ENCODE measurements at regions not wholly inside any gene's neighbourhood (a gene's known extent, or its start where the extent isn't known, plus 50 kb on each side); places are given as distances from the start of the nearest gene placed in this dataset.

DNA sequence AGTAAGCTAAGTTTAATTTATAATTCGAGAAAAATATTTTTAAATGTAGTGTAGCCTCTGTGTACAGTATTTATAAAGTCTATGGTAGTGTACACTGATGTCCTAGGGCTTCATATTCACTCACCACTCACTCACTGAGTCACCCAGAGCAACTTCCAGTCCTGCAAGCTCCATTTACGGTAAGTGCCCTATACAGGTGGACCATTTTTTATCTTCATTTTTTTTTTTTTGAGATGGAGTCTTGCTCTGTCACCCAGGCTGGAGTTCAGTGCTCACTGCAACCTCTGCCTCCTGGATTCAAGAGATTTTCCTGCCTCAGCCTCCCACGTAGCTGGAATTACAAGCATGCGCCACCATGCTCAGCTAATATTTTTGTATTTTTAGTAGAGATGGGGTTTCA lies 104.2 kb downstream of the PDCL3 start:
- ChIA-PET SMC1A (ENCODE audit: uncharacterized antibody, unreplicated experiment) (no interaction called here), CTCF (no interaction called here), RAD21 (ENCODE audit: unreplicated experiment) (no interaction called here), POLR2A (no interaction called here)
- Histone ChIP-seq H3K9ac (ENCODE audit: control insufficient read depth, insufficient read depth, low read length) (no peak overlapping the region), H2AFZ (ENCODE audit: control insufficient read depth, low read depth, low read length) (no peak overlapping the region), H3K27ac (ENCODE audit: control insufficient read depth, insufficient read depth) (no peak overlapping the region), H4K20me1 (ENCODE audit: control insufficient read depth, insufficient read depth) (no peaks in the 10 kb centered on the region), H3K4me1 (ENCODE audit: control insufficient read depth, insufficient read depth, low read length) (no peaks in the 10 kb centered on the region), H3K79me2 (ENCODE audit: control insufficient read depth, insufficient read depth, low read length) (no peaks in the 10 kb centered on the region), H3K9me3 (replicated peaks; ENCODE audit: control insufficient read depth, insufficient read depth, low read length) (no peaks in the 10 kb centered on the region), H3K36me3 (ENCODE audit: control insufficient read depth in 2 of 2, insufficient read depth in 2 of 2, low read length in 1 of 2) (no peaks in the 10 kb centered on the region), H3K4me3 (no peak overlapping the region), H3K27me3 (replicated peaks in 1 of 2; ENCODE audit: control insufficient read depth in 2 of 2, insufficient read depth in 2 of 2, low read length in 1 of 2) (no peaks in the 10 kb centered on the region; a peak in 1 of 4 replicates), H3K4me2 (ENCODE audit: control insufficient read depth, insufficient read depth) (no peak overlapping the region)
- WGBS (ENCODE audit: insufficient coverage, insufficient replicate concordance, low lambda C conversion rate, missing lambda C conversion rate): 32% methylated on average over 4 of the region's 4 CpGs
- DNase-seq (ENCODE audit: low read depth, low spot score) (no peak), ATAC-seq (no peak), FAIRE-seq (no peak)
- in situ Hi-C loops (cut with MboI): no loop called here
- no TSS peak for BruUV-seq (replicated peaks)
- intact Hi-C loops (cut with micrococcal nuclease; ENCODE audit: unreplicated experiment): no loop called here
- TF ChIP-seq, protein P1, sequence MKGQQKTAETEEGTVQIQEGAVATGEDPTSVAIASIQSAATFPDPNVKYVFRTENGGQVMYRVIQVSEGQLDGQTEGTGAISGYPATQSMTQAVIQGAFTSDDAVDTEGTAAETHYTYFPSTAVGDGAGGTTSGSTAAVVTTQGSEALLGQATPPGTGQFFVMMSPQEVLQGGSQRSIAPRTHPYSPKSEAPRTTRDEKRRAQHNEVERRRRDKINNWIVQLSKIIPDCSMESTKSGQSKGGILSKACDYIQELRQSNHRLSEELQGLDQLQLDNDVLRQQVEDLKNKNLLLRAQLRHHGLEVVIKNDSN (IDR thresholded peaks at IDR 0.05; ENCODE audit: borderline replicate concordance, extremely low read length, insufficient read depth, low read depth, low read length): no peak
- no peak for TF ChIP-seq PAX5 (IDR thresholded peaks at IDR 0.05; ENCODE audit: borderline replicate concordance, low read depth, low read length)
- TF ChIP-seq HDAC2 (IDR thresholded peaks at IDR 0.05): no peak
- TF ChIP-seq ZBED1 (IDR thresholded peaks at IDR 0.05; ENCODE audit: borderline replicate concordance): no peak
- no peak for TF ChIP-seq RFX5 (IDR thresholded peaks at IDR 0.05; ENCODE audit: low read depth, low read length)
- TF ChIP-seq, protein P2, sequence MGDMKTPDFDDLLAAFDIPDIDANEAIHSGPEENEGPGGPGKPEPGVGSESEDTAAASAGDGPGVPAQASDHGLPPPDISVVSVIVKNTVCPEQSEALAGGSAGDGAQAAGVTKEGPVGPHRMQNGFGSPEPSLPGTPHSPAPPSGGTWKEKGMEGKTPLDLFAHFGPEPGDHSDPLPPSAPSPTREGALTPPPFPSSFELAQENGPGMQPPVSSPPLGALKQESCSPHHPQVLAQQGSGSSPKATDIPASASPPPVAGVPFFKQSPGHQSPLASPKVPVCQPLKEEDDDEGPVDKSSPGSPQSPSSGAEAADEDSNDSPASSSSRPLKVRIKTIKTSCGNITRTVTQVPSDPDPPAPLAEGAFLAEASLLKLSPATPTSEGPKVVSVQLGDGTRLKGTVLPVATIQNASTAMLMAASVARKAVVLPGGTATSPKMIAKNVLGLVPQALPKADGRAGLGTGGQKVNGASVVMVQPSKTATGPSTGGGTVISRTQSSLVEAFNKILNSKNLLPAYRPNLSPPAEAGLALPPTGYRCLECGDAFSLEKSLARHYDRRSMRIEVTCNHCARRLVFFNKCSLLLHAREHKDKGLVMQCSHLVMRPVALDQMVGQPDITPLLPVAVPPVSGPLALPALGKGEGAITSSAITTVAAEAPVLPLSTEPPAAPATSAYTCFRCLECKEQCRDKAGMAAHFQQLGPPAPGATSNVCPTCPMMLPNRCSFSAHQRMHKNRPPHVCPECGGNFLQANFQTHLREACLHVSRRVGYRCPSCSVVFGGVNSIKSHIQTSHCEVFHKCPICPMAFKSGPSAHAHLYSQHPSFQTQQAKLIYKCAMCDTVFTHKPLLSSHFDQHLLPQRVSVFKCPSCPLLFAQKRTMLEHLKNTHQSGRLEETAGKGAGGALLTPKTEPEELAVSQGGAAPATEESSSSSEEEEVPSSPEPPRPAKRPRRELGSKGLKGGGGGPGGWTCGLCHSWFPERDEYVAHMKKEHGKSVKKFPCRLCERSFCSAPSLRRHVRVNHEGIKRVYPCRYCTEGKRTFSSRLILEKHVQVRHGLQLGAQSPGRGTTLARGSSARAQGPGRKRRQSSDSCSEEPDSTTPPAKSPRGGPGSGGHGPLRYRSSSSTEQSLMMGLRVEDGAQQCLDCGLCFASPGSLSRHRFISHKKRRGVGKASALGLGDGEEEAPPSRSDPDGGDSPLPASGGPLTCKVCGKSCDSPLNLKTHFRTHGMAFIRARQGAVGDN (IDR thresholded peaks at IDR 0.05): no peak
- no peak for TF ChIP-seq HDAC6 (IDR thresholded peaks at IDR 0.05; ENCODE audit: unreplicated experiment)
- TF ChIP-seq CREM (IDR thresholded peaks at IDR 0.05; ENCODE audit: low read depth): no peak
- TF ChIP-seq CHD1 (IDR thresholded peaks at IDR 0.05; ENCODE audit: low read depth, low read length): no peak
- TF ChIP-seq STAT1 (conservative IDR thresholded peaks at IDR 0.05): no peak
- TF ChIP-seq SRF (IDR thresholded peaks at IDR 0.05; ENCODE audit: low read depth in 2 of 2, low read length in 2 of 2): no peak
- TF ChIP-seq ETV6 (conservative IDR thresholded peaks at IDR 0.05 in 1 of 2, IDR thresholded peaks at IDR 0.05 in 1 of 2; ENCODE audit: borderline replicate concordance in 1 of 2, low read depth in 1 of 2): no peak
- TF ChIP-seq TARDBP (IDR thresholded peaks at IDR 0.05; ENCODE audit: borderline replicate concordance): no peak
- TF ChIP-seq, protein P3, sequence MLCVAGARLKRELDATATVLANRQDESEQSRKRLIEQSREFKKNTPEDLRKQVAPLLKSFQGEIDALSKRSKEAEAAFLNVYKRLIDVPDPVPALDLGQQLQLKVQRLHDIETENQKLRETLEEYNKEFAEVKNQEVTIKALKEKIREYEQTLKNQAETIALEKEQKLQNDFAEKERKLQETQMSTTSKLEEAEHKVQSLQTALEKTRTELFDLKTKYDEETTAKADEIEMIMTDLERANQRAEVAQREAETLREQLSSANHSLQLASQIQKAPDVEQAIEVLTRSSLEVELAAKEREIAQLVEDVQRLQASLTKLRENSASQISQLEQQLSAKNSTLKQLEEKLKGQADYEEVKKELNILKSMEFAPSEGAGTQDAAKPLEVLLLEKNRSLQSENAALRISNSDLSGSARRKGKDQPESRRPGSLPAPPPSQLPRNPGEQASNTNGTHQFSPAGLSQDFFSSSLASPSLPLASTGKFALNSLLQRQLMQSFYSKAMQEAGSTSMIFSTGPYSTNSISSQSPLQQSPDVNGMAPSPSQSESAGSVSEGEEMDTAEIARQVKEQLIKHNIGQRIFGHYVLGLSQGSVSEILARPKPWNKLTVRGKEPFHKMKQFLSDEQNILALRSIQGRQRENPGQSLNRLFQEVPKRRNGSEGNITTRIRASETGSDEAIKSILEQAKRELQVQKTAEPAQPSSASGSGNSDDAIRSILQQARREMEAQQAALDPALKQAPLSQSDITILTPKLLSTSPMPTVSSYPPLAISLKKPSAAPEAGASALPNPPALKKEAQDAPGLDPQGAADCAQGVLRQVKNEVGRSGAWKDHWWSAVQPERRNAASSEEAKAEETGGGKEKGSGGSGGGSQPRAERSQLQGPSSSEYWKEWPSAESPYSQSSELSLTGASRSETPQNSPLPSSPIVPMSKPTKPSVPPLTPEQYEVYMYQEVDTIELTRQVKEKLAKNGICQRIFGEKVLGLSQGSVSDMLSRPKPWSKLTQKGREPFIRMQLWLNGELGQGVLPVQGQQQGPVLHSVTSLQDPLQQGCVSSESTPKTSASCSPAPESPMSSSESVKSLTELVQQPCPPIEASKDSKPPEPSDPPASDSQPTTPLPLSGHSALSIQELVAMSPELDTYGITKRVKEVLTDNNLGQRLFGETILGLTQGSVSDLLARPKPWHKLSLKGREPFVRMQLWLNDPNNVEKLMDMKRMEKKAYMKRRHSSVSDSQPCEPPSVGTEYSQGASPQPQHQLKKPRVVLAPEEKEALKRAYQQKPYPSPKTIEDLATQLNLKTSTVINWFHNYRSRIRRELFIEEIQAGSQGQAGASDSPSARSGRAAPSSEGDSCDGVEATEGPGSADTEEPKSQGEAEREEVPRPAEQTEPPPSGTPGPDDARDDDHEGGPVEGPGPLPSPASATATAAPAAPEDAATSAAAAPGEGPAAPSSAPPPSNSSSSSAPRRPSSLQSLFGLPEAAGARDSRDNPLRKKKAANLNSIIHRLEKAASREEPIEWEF (IDR thresholded peaks at IDR 0.05; ENCODE audit: insufficient replicate concordance, low read depth, low read length): no peak
- no peak for TF ChIP-seq YBX1 (IDR thresholded peaks at IDR 0.05)
- TF ChIP-seq NFYA (IDR thresholded peaks at IDR 0.05; ENCODE audit: borderline replicate concordance, low read depth, low read length): no peak
- no peak for TF ChIP-seq RCOR1 (conservative IDR thresholded peaks at IDR 0.05; ENCODE audit: low read depth, low read length)

Measured in GM12878 (cell line).